Endothelial cell of umbilical vein (primary cell): ENCODE measurements at regions not wholly inside any gene's neighbourhood (a gene's known extent, or its start where the extent isn't known, plus 50 kb on each side); places are given as distances from the start of the nearest gene placed in this dataset.

Source experiments
- BruUV-seq: library from RNA; stranded (reverse); fragments of 400-500 nt; replicated peaks from 2 replicates; lab custom pipeline; 2021; lab: Mats Ljungman, UMichigan
- CTCF ChIA-PET: fragments of 300-600, 350-600 bp; sonication (Branson Sonifier 250); formaldehyde crosslinking; loops from one replicate; lab custom pipeline; 2021; ENCODE audit warnings: antibody characterized with exemption, inconsistent platforms; lab: Charles Lee
- POLR2A ChIA-PET: fragments of 300-600, 350-600 bp; sonication (Branson Sonifier 250); formaldehyde crosslinking; loops from one replicate; lab custom pipeline; 2021; ENCODE audit warnings: antibody characterized with exemption, inconsistent platforms; lab: Charles Lee
- DNase-seq: peaks from one replicate; pipeline ENCODE4 v3.0.0-alpha.2; 2011; ENCODE audit warnings: low read depth, low spot score
- FAIRE-seq: peaks from 2 replicates; lab custom pipeline; 2011; peaks lifted over from hg19 to GRCh38; lab: Jason Lieb, UNC
- H2AFZ ChIP-seq: 2 replicates; pipeline ENCODE4 v1.6.0; 2012; ENCODE audit warnings: low read depth, low read length, control low read depth, inconsistent platforms
- H3K27ac ChIP-seq: 2 replicates; pipeline ENCODE4 v1.5.1; 2011; ENCODE audit warnings: low read depth, mild to moderate bottlenecking, control low read depth, low read length, moderate library complexity; ENCODE audit not compliant: insufficient read depth
- H3K27me3 ChIP-seq, 2 experiments: 2 replicates each; pipeline versions ENCODE4 v1.6.0 to v1.6.1; 2011; ENCODE audit warnings: low read length in 2 of 2, mixed read lengths in 1 of 2; ENCODE audit not compliant: control insufficient read depth in 2 of 2, insufficient read depth in 2 of 2
- H3K36me3 ChIP-seq, 2 experiments: 2 replicates in 1 of 2; 3 replicates in 1 of 2; pipeline ENCODE4 v1.5.1; 2011; ENCODE audit warnings: low read length in 2 of 2, mild to moderate bottlenecking in 1 of 2, moderate library complexity in 1 of 2; ENCODE audit not compliant: control insufficient read depth in 2 of 2, insufficient read depth in 2 of 2; ENCODE audit errors: extremely low read depth in 1 of 2
- H3K4me1 ChIP-seq: 3 replicates; pipeline ENCODE4 v1.5.1; 2011; ENCODE audit warnings: mild to moderate bottlenecking, low read length; ENCODE audit not compliant: control insufficient read depth, insufficient read depth; ENCODE audit errors: extremely low read depth
- H3K4me2 ChIP-seq: 2 replicates; pipeline ENCODE4 v1.6.1; 2011; ENCODE audit warnings: low read length, control low read depth, mixed read lengths; ENCODE audit not compliant: insufficient read depth
- H3K4me3 ChIP-seq, 3 experiments: fragments of 200-600 bp in 1 of 3; sonication (generic), shearing (Covaris generic) in 1 of 3; replicated peaks in 1 of 3; 2 replicates each; pipeline ENCODE4 v1.5.1; 2011 to 2016; ENCODE audit warnings: control low read depth in 3 of 3, low read length in 3 of 3, mild to moderate bottlenecking in 2 of 3, inconsistent platforms in 1 of 3, low read depth in 1 of 3, moderate library complexity in 1 of 3; ENCODE audit not compliant: insufficient read depth in 1 of 3
- H3K79me2 ChIP-seq: 2 replicates; pipeline ENCODE4 v1.6.0; 2012; ENCODE audit warnings: low read length, inconsistent platforms; ENCODE audit not compliant: control insufficient read depth, insufficient read depth
- H3K9ac ChIP-seq: replicated peaks from 2 replicates; pipeline ENCODE3; 2011; ENCODE audit warnings: low read length, control low read depth; ENCODE audit not compliant: insufficient read depth; ENCODE audit errors: extremely low read depth
- H3K9me1 ChIP-seq: replicated peaks from 3 replicates; pipeline ENCODE4 v1.6.0; 2011; ENCODE audit warnings: mild to moderate bottlenecking, low read length; ENCODE audit not compliant: control insufficient read depth, insufficient read depth; ENCODE audit errors: extremely low read depth
- H3K9me3 ChIP-seq: replicated peaks from 2 replicates; pipeline ENCODE4 v1.5.1; 2012; ENCODE audit warnings: low read length, inconsistent platforms; ENCODE audit not compliant: control insufficient read depth, insufficient read depth
- H4K20me1 ChIP-seq: replicated peaks from 2 replicates; pipeline ENCODE3; 2011; ENCODE audit warnings: mild to moderate bottlenecking, low read length; ENCODE audit not compliant: control insufficient read depth, insufficient read depth; ENCODE audit errors: extremely low read depth
- CTCF ChIP-seq, 2 donors: IDR thresholded peaks; 1 replicate in 1 of 2; 2 replicates in 1 of 2; pipeline ENCODE4 v1.5.1; 2011; ENCODE audit warnings: low read length in 2 of 2, mild to moderate bottlenecking in 2 of 2, moderate library complexity in 2 of 2, control low read depth in 1 of 2, inconsistent platforms in 1 of 2, low read depth in 1 of 2; ENCODE audit not compliant: insufficient read depth in 1 of 2; ENCODE audit errors: extremely low read depth in 1 of 2
- EZH2 ChIP-seq: IDR thresholded peaks from 2 replicates; pipeline ENCODE4 v1.6.1; 2012; ENCODE audit warnings: borderline replicate concordance, low read depth, mild to moderate bottlenecking, moderate library complexity, low read length, inconsistent platforms; ENCODE audit not compliant: severe bottlenecking
- FOS ChIP-seq: IDR thresholded peaks from 2 replicates; pipeline ENCODE4 v1.6.1; 2011; ENCODE audit warnings: mild to moderate bottlenecking, low read length, moderate library complexity, borderline replicate concordance; ENCODE audit not compliant: insufficient read depth
- GATA2 ChIP-seq: IDR thresholded peaks from 2 replicates; pipeline ENCODE4 v1.7.0; 2011; ENCODE audit warnings: low read depth, mild to moderate bottlenecking, moderate library complexity, mixed read lengths, low read length; ENCODE audit not compliant: insufficient read length, insufficient read depth
- JUN ChIP-seq: IDR thresholded peaks from 2 replicates; pipeline ENCODE4 v1.6.1; 2011; ENCODE audit warnings: borderline replicate concordance, low read depth; ENCODE audit not compliant: insufficient read length, insufficient read depth
- MAX ChIP-seq: IDR thresholded peaks from 2 replicates; pipeline ENCODE4 v1.6.1; 2011; ENCODE audit not compliant: insufficient read depth, insufficient read length
- MYC ChIP-seq: IDR thresholded peaks from one replicate; pipeline ENCODE4 v1.6.1; 2011; ENCODE audit warnings: mild to moderate bottlenecking, low read depth, low read length
- POLR2A ChIP-seq: IDR thresholded peaks from 2 replicates; pipeline ENCODE4 v1.6.1; 2012; ENCODE audit warnings: low read depth, mild to moderate bottlenecking, control low read depth, low read length
- POLR2AphosphoS5 ChIP-seq: IDR thresholded peaks from 2 replicates; pipeline ENCODE4 v1.6.1; 2012; ENCODE audit warnings: low read depth, mild to moderate bottlenecking, control low read depth, low read length, moderate library complexity; ENCODE audit not compliant: insufficient read depth
- dilution Hi-C: fragments of 300-500 bp; cut with MboI; formaldehyde crosslinking; loops from one replicate; pipeline ENCODE4 v1.15.0; 2019; ENCODE audit warnings: low sequenced_read_pairs; ENCODE audit not compliant: extremely low pct_ligation_motif_present
- intact Hi-C: fragments of 100-400 bp; cut with micrococcal nuclease; formaldehyde crosslinking; loops from one replicate; pipeline ENCODE4 v1.10.0; 2022

- CTCF ChIA-PET, result interaction anchor here (0.8 kb wide), 1 partner anchor 98 kb away, joined by 6 read pairs; no protein-coding TSS in a partner anchor
- intact Hi-C loops, result loop anchor here (10.0 kb wide), 1 partner anchor 255 kb away; no protein-coding TSS in a partner anchor
- TF ChIP-seq JUN (no peak), GATA2 (no peak), MYC (no peak), POLR2A (no peak), POLR2AphosphoS5 (no peak), MAX (no peak), CTCF (IDR thresholded peaks at IDR 0.05; ENCODE audit: extremely low read depth in 1 of 2, insufficient read depth in 1 of 2, low read depth in 1 of 2, low read length in 2 of 2) (no peak), FOS (no peak), EZH2 (no peak)
- Histone ChIP-seq H3K27ac (no peak overlapping the region), H3K9me3 (no peaks in the 10 kb centered on the region), H3K27me3 (no peaks in the 10 kb centered on the region), H3K36me3 (no peaks in the 10 kb centered on the region), H3K79me2 (no peaks in the 10 kb centered on the region), H3K4me1 (peaks cover 20% of the 10 kb centered on the region), H4K20me1 (no peaks in the 10 kb centered on the region), H3K9me1 (no peaks in the 10 kb centered on the region), H3K4me2 (no peak overlapping the region), H3K4me3 (no peak overlapping the region), H3K9ac (no peak overlapping the region), H2AFZ (no peak overlapping the region)
- BruUV-seq, result no TSS peak
- FAIRE-seq (no peak), DNase-seq (no peak)
- POLR2A ChIA-PET, result no interaction called here
- dilution Hi-C loops, result no loop called here
Measured at GRCh38 chr16:86919578-86920305, 341.4 kb downstream of the FOXL1 start.
